ENCODE measurements at regions not wholly inside any gene's neighbourhood (a gene's known extent, or its start where the extent isn't known, plus 50 kb on each side); places are given as distances from the start of the nearest gene placed in this dataset.

- TF ChIP-seq CTCF (conservative IDR thresholded peaks at IDR 0.05; ENCODE audit: low read length) (no peak), EZH2phosphoT487 (IDR thresholded peaks at IDR 0.05; ENCODE audit: borderline replicate concordance) (no peak)
Measured at GRCh38 chr1:96660503-96660902, 61.1 kb upstream of the PTBP2 start.
